NCI-H1105 treated with DMSO at 0.1 percent for 48 hours (cell line): ENCODE measurements at regions not wholly inside any gene's neighbourhood (a gene's known extent, or its start where the extent isn't known, plus 50 kb on each side); places are given as distances from the start of the nearest gene placed in this dataset.
A peak's percentile ranks its signal among the peaks of the same experiment; 100 is the strongest.

Experiments used
- DNase-seq: peaks from one replicate; lab custom pipeline; 2025; lab: John Stamatoyannopoulos, UW

DNA sequence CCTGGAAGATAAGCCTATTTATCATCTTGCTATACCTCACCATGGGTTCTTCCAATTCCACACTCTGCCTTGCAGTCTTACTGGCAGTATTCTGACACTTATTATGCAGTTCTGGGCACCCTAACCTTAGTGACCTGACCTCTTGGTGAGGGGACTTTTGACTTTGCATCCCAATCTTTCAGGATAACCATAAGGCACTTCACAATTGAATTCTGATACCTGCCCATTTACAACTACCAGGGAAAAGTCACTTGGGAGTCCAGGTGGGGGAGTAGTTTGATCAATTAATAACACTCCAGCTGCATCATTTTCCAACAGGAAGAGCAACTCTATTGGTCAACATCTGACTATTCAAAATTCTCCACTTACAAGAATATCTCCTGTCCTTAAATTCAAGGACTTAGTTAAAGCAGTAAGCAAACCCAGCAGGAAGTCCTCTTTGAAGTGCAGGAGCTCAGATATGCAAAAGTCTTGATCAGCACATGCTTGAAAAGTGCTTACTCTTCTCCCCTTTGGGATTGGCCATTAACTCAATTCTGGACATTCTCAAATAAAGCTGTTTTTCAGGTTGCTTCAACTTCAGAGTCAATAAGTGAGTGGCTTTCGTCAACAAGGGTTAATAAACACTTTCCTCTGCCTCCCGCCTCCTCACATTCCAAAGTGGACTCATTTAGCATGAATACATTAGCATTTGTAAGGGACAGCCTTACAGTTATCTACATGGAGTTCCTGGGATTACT, 177.4 kb upstream of the NRIP1 start:
- no peak for DNase-seq

DNA sequence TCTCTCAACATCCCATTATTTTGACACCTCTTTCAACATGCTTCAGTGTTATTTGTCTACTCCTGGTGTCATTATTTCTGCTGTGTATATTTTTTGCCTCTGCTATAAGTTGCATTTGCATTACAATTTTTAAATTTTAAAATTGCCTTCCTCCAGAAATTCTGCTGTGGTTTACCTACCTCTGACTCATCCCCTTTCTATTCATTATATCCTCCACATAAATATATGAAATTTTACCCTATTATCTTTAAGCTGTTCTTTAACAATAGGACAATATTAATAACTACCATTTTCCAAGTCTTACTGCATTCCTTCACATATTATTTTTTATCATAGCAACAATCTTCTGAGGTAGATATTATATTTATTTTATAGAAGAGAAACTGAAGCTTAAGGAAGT, 178.1 kb upstream of the NRIP1 start:
- DNase-seq: no peak

DNA sequence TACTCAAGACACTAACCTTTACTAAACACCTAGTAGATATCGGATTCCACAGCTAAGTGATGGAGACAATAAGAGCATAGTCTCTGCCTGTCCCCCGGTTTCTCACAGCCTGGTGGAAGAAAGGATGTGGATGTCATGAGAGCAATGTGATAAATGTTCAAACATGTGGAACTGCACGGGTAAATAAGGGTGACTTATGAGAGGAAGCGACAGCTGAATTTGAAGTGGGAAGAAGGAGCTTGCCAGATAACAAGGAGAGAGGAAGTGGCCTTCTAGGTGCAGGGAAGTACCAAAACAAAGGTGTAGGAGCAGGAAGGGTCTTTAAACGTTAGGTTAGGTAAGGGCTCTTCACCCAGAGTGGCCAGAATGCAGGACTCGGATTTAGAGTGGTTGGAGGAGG, 178.6 kb upstream of the NRIP1 start:
- DNase-seq: no peak

DNA sequence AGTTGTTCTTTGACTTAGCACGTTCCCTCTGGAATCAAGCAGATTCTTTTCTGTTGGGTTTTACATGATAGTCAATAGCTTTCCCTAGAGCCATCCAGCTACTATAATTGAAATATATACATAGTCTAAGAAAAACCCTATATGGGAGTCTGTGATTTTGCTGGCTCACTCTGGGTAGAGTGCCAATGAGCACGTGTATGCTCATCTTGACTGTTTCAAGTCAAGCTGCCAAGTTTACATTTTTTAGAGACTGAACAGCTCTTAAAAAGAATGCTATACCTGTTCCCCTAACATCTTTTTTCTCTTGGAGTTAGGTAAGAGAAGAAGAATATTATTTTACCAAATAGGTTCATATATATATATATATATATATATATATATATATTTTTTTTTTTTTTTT, 182.8 kb upstream of the NRIP1 start:
- no peak for DNase-seq

DNA sequence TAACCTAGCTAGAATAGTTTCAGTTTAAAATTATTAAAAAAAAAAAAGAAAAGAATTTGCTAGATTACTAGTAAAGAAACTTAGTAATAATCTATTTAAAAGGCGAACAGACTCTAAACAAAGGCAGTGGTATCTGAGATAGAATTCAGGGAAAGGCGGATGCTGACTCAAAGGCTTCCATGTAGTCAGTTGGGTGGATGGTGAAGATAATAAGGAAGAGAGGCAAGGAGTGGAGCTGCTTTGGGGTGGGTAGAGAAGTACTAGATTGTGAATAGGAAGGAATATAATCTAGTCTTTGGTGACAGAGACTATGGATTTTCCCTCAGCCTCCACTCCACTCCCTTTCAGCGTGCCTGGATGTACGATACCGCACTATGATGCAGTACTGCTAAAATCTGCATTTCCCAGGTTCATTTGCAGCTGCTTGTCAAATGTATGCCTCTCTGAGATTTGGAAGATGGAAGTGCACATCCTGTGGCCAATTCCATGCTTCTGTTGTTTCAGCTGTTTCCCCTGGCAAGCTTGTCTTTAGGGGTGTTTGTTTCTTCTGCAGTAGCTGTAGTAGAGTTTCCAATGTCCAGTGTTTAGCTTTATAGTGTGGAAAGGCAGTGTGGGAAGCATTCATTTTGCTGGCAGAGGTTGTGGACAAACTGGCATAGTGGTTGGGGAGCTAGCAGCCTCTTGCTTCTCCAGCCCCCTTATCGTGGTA, 184.6 kb upstream of the NRIP1 start:
- DNase-seq: no peak

DNA sequence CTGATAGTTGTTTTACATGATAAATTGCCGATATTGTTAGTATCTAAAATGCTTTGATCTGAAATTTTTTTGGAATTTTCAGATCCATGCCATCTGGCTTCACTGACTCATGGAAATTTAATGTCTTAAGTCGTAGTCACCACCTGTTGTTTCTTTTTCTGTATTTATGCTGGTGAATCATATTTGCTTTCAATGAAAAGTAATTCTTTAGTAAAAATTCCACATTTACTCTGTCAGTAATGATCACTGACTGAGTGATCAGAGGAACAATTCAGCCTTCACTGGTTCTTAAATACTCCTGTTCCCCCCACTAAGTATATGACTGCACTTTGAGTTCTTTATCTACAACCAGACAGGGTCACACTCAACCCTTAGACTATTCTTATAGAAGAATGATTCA, 185.6 kb upstream of the NRIP1 start:
- no peak for DNase-seq

DNA sequence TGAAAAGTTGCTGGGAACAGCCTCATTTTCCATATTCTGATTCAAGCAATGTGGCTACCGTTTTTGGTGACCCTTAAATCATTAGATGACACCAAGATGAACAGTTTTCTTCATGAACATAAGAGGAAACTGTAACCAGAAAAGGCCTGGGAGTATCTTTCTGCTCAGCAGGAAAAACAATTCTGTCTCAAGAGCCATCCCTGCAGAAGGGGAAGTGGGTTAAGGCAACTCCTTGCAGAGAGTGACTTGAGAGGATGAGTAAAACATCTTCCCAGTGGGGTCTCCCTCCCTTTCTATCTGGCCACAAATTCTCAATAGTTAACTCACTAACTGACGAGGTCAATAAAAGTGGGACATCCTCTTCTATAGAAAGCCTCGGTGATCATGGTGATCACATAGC, 187.6 kb upstream of the NRIP1 start:
- no peak for DNase-seq

DNA sequence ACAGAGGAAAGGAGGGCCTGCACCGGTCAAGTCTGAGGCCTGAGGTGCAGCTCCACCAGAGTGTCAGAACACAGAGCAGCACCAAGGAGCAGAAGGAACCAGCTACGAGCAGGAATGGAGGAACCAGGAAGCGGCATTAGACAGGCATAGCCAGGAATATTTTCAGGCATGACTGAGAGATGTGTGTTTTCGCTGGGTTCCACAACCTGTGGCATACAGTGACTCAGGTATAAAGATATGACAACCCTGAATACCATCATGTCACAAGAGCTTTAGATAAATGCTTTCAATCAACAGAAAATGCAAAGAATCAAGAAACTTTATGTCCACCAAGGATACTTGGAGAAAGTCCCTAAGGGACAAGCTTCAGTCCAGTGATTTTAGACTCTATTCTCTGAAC, 189.3 kb upstream of the NRIP1 start:
- DNase-seq: no peak

DNA sequence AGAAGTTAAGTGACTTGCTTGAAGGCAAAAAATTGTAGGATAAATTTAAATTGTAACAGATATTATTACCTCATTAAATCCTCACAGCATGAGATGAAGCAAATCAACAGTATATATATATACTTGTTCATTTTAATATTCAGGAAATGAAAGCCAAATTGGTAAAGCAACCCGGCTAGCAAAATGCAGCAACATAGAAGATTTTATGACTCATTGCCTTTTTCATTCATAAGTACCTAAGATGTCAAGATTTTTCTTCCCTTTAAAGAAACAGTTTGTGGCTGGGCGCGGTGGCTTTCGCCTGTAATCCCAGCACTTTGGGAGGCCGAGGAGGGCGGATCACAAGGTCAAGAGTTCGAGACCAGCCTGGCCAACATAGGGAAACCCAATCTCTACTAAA, 190.5 kb upstream of the NRIP1 start:
- no peak for DNase-seq

DNA sequence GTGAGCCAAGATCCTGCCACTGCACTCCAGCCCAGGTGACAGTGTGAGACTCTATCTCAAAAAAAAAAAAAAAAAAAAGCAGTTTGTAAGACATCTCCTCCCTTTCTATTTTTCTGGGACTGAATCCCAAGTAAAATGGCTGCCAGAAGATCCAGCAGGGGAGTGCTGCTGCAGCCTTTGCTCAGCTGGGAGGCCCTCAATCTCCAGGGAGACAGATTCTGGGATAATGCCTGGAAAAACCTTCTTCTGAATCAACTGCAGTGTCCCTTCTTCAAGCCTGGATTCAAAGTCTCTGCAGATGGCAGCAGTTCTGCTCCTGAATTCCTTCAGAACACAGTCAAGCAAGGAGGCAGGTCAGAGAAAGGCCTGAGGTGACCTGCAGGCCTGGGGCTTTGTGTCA, 191.0 kb upstream of the NRIP1 start:
- DNase-seq: no peak

DNA sequence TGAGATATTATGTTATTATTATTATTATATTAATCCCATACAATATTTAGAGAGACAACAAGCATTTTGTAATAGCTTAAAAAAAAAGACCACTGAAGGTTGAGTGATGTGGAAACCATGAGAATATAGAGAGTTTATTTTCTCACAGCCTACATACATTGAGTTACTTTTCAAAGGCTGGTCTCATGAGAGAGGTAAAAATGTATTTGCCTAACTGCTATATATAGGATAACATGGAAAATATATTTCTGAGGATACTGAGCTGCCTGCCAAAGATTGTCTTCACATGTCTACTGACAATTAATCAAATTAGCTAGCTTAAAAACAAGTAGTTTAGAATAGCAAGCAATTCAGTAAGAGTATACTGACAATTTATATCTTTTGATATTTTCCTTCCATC, 192.2 kb upstream of the NRIP1 start:
- no peak for DNase-seq

DNA sequence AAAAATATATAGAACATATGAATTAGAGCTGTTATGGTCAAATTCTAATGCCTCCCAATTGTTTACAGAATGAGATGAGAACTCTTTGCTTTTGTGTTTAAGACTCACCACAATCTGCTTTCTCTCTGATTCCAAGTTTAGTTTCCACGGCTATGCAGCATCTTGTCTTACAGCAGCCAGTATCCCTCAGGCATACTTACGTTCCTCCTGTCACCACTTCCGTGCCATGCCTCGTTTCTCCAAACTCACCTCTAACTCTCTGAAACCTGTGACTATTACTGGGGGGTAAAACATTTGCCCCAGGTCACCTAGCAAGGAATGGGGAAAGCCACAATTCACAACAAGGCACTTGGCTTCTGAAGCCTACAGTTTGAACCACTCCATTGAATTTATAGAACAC, 192.8 kb upstream of the NRIP1 start:
- no peak for DNase-seq

DNA sequence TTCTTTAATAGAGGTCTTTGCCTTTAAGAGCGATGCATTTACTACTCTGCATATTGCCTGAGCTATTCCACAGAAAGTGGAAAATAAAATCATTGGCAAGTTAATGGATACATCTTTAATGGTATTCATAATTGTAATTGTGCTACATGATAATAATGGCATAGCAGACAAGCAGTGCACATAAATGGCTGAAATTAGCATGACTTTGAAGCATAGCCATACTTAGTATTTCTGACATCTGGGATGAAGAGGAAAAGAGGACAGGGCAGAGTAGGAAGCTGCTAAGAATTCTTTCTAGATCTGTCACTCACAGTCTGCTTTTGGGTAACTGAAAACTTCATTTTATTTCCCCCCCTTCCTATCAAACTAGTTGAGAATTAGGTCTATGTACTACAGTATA, 195.0 kb upstream of the NRIP1 start:
- no peak for DNase-seq

DNA sequence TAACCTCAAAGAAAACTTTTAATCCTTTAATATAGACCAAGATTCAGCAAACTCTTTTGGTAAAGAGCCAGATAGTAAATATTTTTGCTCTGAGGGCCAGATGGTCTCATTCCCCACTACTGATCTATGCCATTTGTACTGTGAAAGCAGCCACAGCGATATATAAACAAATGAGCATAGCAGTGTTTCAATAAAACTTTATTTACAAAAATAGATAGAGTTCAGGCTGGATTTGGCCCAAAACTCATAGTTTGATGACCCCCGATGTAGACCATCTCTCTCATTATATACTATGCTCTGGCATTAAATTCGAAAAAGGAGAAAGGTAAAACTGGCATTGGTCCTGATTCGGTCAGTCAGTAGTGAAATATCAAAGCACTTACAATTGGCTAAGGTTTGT, 195.8 kb upstream of the NRIP1 start:
- DNase-seq: no peak

DNA sequence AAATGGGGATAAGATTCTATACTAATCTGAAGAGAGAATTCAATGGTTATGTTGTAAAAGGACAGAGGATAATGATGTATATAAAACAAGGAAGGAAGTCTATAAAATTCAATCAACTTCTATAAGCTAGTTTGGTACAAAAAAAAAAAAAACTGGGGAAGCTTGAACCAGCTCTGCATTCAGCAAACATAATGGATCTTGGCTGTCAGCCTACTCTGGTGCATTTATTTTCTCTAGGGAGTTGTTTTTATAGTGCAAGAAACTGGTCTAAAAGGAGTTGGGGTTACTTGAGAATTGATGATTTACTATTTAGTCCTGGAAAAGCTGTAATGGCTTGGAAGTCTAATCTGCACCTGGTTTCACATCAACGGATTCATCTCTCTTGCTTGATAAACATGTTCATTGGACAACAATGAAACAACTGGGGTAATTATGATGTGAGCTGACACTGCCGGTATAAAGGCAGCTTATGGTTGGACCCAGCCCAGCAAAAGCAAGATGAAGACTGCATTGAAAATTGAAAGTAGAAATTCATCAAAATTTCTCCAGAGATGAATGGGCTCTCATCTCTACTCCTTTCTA, 199.4 kb upstream of the NRIP1 start:
- peak; percentile 97 for DNase-seq

DNA sequence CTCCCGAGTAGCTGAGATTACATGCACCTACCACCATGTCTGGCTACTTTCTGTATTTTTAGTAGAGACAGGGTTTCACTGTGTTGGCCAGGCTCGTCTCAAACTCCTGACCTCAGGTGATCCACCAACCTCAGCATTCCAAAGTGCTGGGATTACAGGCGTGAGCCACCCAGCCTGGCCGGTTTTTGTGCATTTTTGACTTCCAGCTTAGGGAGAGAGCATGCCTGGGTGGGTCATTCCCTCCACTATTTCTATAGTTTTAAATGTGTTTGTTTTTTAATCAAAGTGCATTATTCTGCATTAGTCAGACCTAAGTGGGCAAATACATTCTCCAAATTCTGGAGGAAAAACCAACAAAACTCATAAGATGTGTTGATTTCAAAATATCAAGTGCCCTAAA, 207.4 kb upstream of the NRIP1 start:
- no peak for DNase-seq

DNA sequence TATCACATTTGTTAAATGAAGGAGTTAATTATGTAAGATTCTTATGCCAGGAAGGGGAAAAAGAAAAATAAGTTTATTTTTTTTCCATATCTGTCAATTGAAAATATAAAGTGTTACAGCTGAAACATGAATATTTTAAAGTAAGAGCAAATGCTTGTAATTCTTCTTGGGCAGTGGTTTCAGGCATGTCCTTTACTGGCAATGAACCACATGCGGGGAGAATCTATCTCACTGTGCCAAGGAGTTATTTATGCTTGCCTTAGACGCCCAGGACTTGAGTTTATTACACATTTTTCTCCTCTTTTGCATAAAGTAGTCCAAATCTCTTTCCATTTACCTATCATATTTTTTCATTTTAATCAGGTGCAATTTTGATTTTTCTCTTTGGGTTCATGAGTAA, 207.8 kb upstream of the NRIP1 start:
- DNase-seq: no peak

DNA sequence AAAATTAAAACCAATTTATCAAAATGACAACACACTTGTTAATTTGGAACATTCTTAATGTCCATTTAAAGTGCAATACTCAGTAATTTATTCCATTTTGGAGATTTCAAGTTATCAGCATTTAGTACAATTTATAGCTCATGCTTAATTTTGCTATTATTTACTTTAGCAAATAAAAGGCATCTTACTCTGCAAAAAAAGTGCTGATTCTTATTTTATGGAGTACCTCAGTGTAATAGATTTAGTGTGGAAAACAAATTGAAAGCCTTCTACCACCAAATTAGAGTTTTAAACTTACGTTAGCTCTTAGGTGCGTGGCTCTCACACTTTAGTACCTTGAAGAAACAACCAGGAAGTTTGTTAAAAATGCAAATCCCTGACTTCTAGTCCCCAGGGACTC, 208.4 kb upstream of the NRIP1 start:
- no peak for DNase-seq

DNA sequence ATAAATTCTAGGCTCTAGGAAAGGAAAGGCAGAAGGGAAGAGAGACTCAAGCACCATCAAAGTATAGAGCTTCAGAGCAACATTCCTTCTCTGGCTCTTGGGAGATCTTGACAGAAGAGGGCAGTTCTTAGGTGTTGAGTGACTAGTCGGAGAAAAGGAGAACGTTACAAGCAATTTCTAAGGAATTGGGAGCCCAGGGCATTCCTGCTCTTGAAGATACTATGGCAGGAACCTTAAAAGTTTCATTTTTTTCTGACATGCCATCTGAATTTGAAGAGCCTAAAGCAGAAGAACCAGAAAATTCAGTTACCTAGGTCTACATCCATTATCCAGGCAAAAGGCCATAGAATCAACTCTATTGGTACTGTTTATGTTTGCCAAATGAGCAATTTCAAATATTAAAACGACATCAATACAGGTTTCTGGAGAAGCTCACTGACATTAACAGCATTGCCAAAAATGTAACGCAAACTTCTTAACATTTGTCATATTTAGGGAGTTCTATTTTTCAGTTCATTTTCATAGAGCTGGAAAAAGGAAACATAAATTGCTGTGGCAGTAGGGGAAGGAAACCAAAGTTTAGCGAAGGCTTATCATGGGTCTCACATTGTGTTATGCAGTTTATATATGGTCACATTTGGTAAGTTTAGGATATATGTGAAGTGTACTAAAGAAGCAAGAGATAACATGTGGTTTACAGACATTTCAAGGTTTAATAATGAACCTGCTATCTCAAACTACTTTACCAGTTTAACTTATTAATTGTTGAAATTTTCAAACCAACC, 210.1 kb upstream of the NRIP1 start:
- DNase-seq: no peak

DNA sequence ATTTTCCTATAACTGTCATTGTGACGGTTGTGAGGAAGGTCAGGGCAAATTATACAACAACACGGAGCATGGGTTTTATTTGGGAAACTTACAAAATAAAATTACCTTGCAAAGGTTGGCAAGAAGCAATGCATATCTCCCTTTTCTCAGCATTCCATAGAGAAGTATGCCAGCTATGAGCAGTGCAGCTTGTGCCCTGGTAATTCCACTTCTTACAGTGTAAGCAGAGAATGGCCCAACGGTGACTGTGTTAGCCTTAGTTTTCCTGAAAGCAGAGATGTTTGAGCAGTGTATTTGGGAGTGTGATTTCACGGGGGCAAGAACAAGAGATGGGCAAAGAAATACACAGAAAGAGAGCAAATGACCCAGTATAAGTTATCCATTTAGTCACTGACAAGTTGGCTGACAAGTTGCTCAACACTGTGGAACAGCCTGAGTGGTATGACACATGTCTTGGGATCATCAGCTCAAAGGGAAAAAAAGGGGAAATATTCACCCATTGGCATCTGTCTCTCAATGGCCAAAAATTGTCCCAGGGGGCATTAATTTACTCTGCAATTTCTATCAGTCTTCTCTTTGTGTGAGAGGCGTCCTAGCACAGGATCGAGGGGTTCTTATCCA, 210.9 kb upstream of the NRIP1 start:
- no peak for DNase-seq

DNA sequence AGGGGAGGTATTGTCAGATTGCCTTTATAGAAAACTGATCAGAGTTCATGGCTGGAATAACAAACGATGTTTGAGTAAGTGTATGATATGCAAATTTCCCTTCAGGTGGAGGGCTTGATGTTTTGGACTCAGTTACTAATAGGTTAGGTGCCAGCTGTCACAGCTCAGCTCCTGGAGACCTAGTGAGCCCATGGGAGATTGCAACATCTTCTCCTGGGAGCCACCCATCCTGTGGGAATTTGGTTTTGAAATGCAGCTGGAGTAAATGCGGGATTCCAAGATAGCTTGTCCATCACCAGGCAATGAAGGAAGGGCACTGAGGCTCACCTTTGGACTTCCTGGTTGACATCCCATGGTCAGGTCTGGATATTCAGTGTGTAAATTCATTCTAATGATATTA, 211.4 kb upstream of the NRIP1 start:
- no peak for DNase-seq

DNA sequence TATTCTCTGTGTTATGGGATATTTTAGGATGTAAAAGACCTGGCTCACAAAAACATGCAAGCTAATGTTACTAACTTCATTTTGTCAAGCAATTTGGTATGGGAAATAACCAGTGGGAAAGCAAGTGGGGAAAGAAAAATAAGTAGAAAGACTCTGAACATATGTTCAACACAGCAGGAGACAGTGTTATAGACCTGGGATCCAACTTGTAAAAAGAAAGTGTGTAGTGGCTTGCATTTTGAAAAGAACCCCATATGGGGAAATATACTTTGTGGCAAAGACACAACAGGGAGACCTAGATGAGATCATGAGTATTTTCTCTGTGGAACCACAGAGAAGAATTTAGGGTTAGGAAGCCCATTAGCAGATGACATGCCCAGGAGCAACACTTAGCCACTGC, 212.7 kb upstream of the NRIP1 start:
- DNase-seq: no peak
